PFSK-1 (cell line): ENCODE measurements at regions not wholly inside any gene's neighbourhood (a gene's known extent, or its start where the extent isn't known, plus 50 kb on each side); places are given as distances from the start of the nearest gene placed in this dataset.

Source experiments
- FOXP2 ChIP-seq: optimal IDR thresholded peaks from 2 replicates; pipeline ENCODE3; 2011; ENCODE audit warnings: borderline replicate concordance, control low read depth, inconsistent platforms; ENCODE audit not compliant: insufficient read depth; ENCODE audit errors: extremely low read length, extremely low read depth
- POLR2AphosphoS5 ChIP-seq: IDR thresholded peaks from 2 replicates; pipeline ENCODE4 v1.6.1; 2012; ENCODE audit warnings: low read depth, mild to moderate bottlenecking, control low read depth, low read length, moderate library complexity
- REST ChIP-seq, 2 experiments: IDR thresholded peaks; 2 replicates each; pipeline versions ENCODE4 v1.6.1 to v1.8.0; 2011 to 2012; ENCODE audit warnings: low read depth in 2 of 2, low read length in 2 of 2, control low read depth in 1 of 2, inconsistent platforms in 1 of 2, mild to moderate bottlenecking in 1 of 2, moderate library complexity in 1 of 2; ENCODE audit not compliant: insufficient read depth in 1 of 2
- SIN3A ChIP-seq: IDR thresholded peaks from 2 replicates; pipeline ENCODE4 v1.6.1; 2012; ENCODE audit warnings: mild to moderate bottlenecking, low read length, moderate library complexity, borderline replicate concordance; ENCODE audit not compliant: insufficient read depth
- TAF1 ChIP-seq: IDR thresholded peaks from 2 replicates; pipeline ENCODE4 v1.6.1; 2012; ENCODE audit warnings: low read length, control low read depth, borderline replicate concordance; ENCODE audit not compliant: insufficient read depth

- no peak for TF ChIP-seq POLR2AphosphoS5
Observed at GRCh38 chr4:95758001-95758400, 81.9 kb upstream of the PDHA2 start.

DNA sequence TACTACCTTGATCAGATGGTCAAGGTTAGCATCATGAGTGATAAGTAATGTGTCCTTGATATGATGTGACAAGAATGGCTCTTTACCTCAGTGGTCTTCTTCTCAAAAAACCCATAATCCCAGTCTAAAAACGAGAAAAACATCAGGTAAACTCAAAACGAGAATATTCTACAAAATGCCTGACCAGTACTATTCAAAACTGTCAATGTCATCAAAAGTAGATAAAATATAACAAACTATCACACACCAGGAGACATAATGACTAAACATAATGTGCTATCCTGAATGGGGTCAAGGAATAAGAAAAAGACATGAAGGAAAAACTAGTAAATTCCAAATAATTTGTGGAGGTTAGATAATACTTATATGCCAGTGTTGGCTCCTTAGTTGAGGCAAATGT is 85.2 kb upstream of the PDHA2 start:
- TF ChIP-seq TAF1, result no peak
- TF ChIP-seq POLR2AphosphoS5, result no peak
- no peak for TF ChIP-seq SIN3A
- no peak for TF ChIP-seq REST (IDR thresholded peaks at IDR 0.05; ENCODE audit: insufficient read depth in 1 of 2, low read depth in 2 of 2, low read length in 2 of 2)
- no peak for TF ChIP-seq FOXP2

- TF ChIP-seq TAF1 (no peak), POLR2AphosphoS5 (no peak), FOXP2 (no peak), SIN3A (no peak), REST (IDR thresholded peaks at IDR 0.05; ENCODE audit: insufficient read depth in 1 of 2, low read depth in 2 of 2, low read length in 2 of 2) (no peak)
Observed at GRCh38 chr4:95749204-95749603, 90.7 kb upstream of the PDHA2 start.

DNA sequence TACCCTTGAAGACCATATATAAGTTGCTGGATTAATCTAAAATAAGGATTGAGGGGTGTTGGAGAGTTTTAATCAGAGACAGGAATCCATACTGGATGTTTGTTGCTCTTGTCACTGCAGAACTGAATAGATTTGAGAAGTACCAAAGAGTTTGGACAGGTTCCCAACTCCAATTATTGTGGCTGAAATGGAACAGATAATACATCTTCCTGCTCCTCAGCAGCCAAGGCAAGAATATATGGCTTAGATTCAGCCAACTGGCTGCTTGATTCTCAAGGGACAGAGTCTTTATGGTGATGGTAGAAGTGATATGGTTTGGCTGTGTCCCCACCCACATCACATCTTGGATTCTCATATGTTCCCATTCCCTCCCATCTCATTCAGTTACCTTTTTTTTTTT is 97.0 kb upstream of the PDHA2 start:
- TF ChIP-seq FOXP2 (no peak), POLR2AphosphoS5 (no peak), SIN3A (no peak)

GRCh38 chr4:95742179-95742578 is 97.7 kb upstream of the PDHA2 start:
- TF ChIP-seq FOXP2 (no peak), REST (IDR thresholded peaks at IDR 0.05; ENCODE audit: insufficient read depth in 1 of 2, low read depth in 2 of 2, low read length in 2 of 2) (no peak), SIN3A (no peak), TAF1 (no peak)

DNA sequence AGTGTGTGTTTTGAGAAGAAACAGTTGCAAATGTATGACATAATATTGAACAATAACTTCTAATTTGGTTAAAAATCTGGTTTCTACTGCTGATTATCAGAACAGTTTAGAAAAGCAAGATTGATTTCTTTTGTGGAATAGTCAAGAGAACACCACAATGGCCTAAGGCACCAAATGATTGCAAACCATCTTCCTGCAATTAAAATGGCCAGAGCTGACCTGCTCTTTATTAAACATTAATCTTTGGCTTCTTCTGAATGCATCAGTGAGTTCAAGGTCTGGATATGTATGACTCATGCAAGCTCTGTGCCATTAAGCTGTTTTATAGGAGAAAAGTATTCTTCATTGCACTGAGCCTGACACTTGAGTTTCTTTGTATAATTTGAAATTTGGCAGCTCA is 107.8 kb upstream of the PDHA2 start:
- TF ChIP-seq FOXP2 (no peak), TAF1 (peak; percentile 31; the same call in 1 of the 2 replicates)

DNA sequence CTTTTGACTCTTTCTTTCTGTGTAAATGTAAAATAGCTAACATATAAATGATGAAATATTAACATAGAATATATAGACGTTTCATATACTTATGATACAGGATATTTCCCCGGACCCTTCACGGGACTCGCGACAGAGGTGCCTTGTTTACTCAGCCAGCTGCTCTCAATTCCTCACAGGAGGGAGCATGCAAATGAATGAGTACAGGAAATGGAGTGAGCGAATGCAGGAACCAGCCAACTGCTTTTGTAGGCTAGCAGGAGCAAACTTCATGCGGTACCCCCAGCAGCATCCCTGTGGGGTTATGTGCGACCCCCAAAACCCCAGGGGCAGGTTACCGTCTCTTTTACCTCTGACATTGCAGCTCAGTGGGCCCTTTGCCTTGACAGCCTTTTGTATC is 110.3 kb upstream of the PDHA2 start:
- TF ChIP-seq FOXP2, result no peak
- TF ChIP-seq POLR2AphosphoS5, result no peak

- TF ChIP-seq TAF1 (no peak), REST (IDR thresholded peaks at IDR 0.05; ENCODE audit: insufficient read depth in 1 of 2, low read depth in 2 of 2, low read length in 2 of 2) (no peak), POLR2AphosphoS5 (no peak), FOXP2 (no peak), SIN3A (no peak)
Observed at GRCh38 chr4:95728145-95728544, 111.7 kb upstream of the PDHA2 start.
